GM23248 (cell line): ENCODE measurements at regions not wholly inside any gene's neighbourhood (a gene's known extent, or its start where the extent isn't known, plus 50 kb on each side); places are given as distances from the start of the nearest gene placed in this dataset.

Experiments
- EZH2 ChIP-seq: fragments of 200-600 bp; sonication (generic); IDR thresholded peaks from 2 replicates; pipeline ENCODE4 v1.6.1; 2018; ENCODE audit warnings: antibody characterized with exemption, mild to moderate bottlenecking; ENCODE audit not compliant: insufficient read depth, poor library complexity, severe bottlenecking
- EZH2phosphoT487 ChIP-seq: fragments of 200-600 bp; sonication (generic); IDR thresholded peaks from 2 replicates; pipeline ENCODE4 v1.6.1; 2018; ENCODE audit warnings: antibody characterized with exemption, moderate library complexity, mild to moderate bottlenecking, low read depth; ENCODE audit not compliant: insufficient read depth

GRCh38 chr4:36549252-36549651 is 267.8 kb downstream of the DTHD1 start:
- TF ChIP-seq EZH2 (no peak), EZH2phosphoT487 (no peak)
